WTC11 (cell line): ENCODE measurements at regions not wholly inside any gene's neighbourhood (a gene's known extent, or its start where the extent isn't known, plus 50 kb on each side); places are given as distances from the start of the nearest gene placed in this dataset.
"Not testable (repeated sequence)": the region's sequence is repeated elsewhere in the genome, so short reads cannot be mapped to it uniquely, and the experiment has no call there.

Source experiments
- CTCF ChIP-seq: fragments of 200-600 bp; IDR thresholded peaks from 2 replicates; pipeline ENCODE4 v1.8.0; 2022; ENCODE audit warnings: antibody characterized with exemption
- E2F4 ChIP-seq: sonication (generic); formaldehyde crosslinking; IDR thresholded peaks from 2 replicates; pipeline ENCODE4 v1.8.1; 2022; ENCODE audit warnings: low read depth, mild to moderate bottlenecking, moderate library complexity, missing genetic modification reagents, borderline replicate concordance
- FOXP4 ChIP-seq: sonication (generic); formaldehyde crosslinking; IDR thresholded peaks from 2 replicates; pipeline ENCODE4 v1.8.0; 2022; ENCODE audit warnings: mild to moderate bottlenecking, missing genetic modification reagents
- USF2 ChIP-seq: sonication (generic); formaldehyde crosslinking; IDR thresholded peaks from 2 replicates; pipeline ENCODE4 v1.8.1; 2023; ENCODE audit warnings: mild to moderate bottlenecking, missing genetic modification reagents, moderate library complexity

GRCh38 chr17:16856846-16857245 lies 115.1 kb downstream of the TNFRSF13B start:
- TF ChIP-seq CTCF; FOXP4 (CRISPR knock-in tag); E2F4 (CRISPR knock-in tag); USF2: not testable (repeated sequence)
